ENCODE measurements at regions not wholly inside any gene's neighbourhood (a gene's known extent, or its start where the extent isn't known, plus 50 kb on each side); places are given as distances from the start of the nearest gene placed in this dataset.
"Not testable (repeated sequence)": the region's sequence is repeated elsewhere in the genome, so short reads cannot be mapped to it uniquely, and the experiment has no call there.

DNA sequence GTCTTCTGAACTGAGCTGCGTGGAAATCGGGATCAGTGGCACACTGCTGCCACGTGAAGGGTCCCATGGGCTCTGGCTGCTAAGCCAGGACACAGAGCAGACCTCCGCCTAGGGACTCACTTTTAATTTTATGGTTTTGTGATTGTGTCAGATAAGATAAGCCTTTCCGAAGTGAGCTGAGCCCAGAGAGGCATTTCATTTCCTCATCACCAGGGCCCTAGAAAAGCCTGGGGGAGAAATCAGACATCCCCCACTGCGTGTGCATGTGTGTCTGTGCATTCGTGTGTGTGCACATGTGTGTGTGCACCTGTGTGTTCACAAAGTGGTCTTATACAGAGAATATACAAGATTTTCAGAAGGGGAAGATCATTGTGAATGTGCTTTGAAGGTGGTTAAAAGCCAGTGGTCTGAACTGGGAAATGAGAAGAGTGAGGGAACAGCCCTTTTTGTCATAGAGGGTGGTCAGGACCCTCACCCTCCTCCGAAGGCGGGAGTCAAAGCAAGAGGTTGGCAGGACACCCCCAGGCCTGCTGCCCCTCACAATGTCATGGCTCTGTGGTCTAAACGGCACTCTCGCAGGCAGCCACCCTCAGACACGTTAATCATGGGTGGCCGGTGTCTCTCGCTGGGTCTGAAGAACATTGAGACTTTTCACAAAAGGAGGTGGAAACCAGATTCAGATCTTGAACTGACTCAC lies 176.1 kb upstream of the PFKP start:
- ATAC-seq (no peak), DNase-seq (no peak)
- no peak overlapping the region for H3K4me3 Mint-ChIP-seq
- H3K27me3 Mint-ChIP-seq (ENCODE audit: low read depth) = peaks cover 14% of the 10 kb centered on the region
- H3K9me3 Mint-ChIP-seq = no peaks in the 10 kb centered on the region
- H3K4me1 Mint-ChIP-seq (ENCODE audit: low read depth) = no peaks in the 10 kb centered on the region
- H3K36me3 Mint-ChIP-seq (ENCODE audit: insufficient read depth) = no peaks in the 10 kb centered on the region

DNA sequence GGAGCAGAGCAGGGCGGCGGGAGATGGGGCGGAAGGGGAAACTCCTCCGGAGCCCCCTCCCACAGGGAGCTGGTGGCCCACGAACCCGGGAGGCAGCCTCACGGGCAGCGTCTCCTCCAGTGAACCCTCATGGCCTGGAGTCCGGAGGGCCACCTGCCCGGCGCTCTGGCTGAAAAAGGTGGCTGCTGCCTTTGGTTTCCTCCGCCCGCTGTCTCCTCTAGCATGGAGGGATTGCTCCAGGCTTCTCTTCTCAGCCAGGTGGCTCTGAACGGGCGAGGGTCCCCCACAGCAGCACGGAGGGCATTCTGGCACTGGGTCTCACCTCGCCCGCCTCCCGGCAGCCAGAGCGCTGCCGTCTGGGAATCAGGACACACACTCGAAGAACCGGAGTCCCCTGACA lies 177.3 kb upstream of the PFKP start:
- Mint-ChIP-seq H3K9me3 (no peaks in the 10 kb centered on the region), H3K27me3 (ENCODE audit: low read depth) (peaks cover 13% of the 10 kb centered on the region), H3K36me3 (ENCODE audit: insufficient read depth) (no peaks in the 10 kb centered on the region), H3K4me1 (ENCODE audit: low read depth) (no peaks in the 10 kb centered on the region), H3K4me3 (no peak overlapping the region)
- DNase-seq (no peak), ATAC-seq (no peak)

DNA sequence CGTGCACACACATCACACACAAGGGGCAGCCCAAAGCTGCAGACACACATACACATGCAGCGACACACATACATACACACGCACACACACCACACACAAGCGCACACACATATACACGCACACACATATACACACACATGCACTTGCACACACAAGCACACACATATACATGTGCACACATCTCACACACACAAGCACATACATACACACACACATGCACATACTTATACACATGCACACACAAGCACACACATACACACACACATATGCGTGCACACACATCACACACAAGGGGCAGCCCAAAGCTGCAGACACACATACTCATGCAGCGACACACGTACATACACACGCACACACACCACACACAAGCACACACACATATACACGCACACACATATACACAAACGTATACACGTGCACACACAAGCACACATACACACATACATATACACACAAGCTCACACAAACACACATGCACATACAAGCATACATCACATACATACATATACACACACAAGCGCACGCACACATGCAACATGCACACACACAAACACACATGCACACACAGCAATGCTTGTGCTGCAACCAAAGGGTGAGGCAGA lies 178.8 kb upstream of the PFKP start:
- ATAC-seq (no peak), DNase-seq (no peak)
- no peaks in the 10 kb centered on the region for H3K36me3 Mint-ChIP-seq (ENCODE audit: insufficient read depth)
- no peaks in the 10 kb centered on the region for H3K9me3 Mint-ChIP-seq
- peaks cover 18% of the 10 kb centered on the region for H3K27me3 Mint-ChIP-seq (ENCODE audit: low read depth)
- H3K4me1 Mint-ChIP-seq (ENCODE audit: low read depth) = no peaks in the 10 kb centered on the region
- H3K4me3 Mint-ChIP-seq = no peak overlapping the region

DNA sequence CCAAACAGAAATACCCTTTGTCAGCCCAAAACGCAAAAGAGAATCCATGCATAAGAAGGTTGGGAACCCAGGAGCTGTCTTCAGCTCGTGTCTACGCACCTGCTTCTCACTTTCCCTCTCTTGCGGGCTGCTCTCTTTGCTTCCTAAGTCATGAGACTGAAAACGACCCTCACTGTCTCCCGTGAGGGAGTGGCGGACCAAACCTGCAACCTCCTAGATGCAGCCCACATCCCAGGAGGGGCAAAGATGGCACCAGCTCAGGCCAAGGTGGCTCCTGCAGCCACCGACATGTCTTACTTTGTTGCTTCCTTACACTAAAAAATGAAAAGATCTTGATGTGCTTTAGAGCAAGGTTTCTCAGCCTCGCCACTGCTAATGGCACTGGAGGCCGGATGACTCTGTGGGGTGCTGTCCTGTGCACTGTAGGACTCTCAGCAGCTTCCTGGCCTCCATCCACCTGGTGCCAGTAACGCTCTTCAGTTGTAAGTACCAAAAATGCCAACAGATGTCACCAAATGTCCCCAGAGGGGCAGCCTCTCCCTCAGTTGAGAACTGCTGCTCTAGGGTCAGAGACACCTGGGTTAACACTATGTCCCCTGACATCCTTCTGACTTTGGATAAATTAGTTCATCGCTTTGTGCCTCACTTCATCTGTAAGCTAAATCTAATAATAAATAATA lies 179.8 kb upstream of the PFKP start:
- Mint-ChIP-seq H3K36me3 (ENCODE audit: insufficient read depth) (no peaks in the 10 kb centered on the region), H3K27me3 (ENCODE audit: low read depth) (peaks cover 21% of the 10 kb centered on the region), H3K4me1 (ENCODE audit: low read depth) (no peaks in the 10 kb centered on the region), H3K9me3 (no peaks in the 10 kb centered on the region), H3K4me3 (no peak overlapping the region)
- DNase-seq (no peak), ATAC-seq (no peak)

DNA sequence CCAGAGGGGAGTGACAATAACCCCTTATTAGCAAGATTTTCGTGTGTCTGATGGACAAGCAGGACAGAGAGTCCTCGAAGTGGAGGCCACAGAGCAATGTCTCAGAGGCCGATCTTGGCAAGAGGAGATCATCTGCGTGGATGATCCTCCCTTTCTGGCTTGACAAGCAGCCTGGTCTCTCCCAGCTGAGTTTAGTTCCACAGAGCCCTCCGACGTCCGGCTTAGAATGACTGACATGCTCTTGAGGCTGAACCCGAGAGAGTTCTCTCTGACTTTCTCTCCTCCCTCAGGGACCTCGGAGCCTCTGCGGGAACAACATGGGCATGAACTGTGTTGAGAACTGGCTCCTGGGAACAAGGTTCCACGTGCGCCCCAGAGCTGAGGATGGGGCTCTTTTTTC lies 180.7 kb upstream of the PFKP start:
- Mint-ChIP-seq H3K36me3 (ENCODE audit: insufficient read depth) (no peaks in the 10 kb centered on the region), H3K27me3 (ENCODE audit: low read depth) (peaks cover 20% of the 10 kb centered on the region)

DNA sequence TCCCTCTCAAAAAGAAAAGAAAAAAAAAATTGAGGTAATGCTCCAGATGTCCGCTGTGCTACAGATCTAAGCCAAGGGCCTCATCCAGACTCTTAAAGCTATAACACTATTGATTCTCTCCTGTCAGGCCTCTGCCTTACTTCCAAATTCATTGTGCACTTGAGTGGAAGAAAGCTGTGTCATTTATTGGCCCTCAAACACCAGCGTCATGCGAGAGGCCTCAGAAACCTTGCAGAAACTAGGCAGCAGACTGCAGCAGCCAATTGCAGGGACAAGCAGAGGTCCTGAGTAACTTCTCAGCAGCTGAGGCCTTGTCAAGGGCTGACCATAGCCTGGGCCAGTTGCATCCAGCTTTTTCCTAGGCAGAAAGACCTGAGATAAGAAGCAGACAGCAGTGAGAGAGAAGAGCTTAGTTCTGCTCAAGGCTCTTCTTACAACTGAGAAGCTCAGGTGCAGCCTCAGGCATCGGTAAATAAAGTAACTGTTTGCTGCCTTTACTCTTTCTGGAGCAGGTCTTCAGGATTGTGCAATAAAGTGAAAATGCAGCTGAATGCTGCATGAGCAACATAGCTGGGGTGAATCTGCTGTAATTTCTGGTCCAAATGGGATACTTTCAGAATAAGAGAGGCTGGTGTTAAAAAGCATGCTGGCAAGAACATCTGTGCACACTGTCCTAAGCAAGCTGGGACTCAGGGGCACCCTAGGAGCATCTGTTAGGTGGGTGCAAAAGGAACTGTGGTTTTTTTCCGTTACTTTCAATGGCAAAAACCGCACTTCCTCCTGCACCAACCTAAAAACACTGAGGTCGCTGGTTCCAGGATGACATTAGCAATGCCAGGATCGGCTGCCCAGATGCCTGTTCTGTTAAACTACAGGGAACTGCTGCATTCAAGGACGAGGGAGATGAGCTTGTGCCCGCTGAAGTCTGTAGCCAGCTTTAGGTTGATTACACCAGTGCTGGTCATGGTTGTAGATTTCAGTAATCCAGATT lies 181.8 kb upstream of the PFKP start:
- H3K27me3 Mint-ChIP-seq (ENCODE audit: low read depth) = peaks cover 17% of the 10 kb centered on the region
- DNase-seq (no peak), ATAC-seq (no peak)
- H3K9me3 Mint-ChIP-seq = no peaks in the 10 kb centered on the region
- H3K4me3 Mint-ChIP-seq = no peak overlapping the region
- no peaks in the 10 kb centered on the region for H3K36me3 Mint-ChIP-seq (ENCODE audit: insufficient read depth)
- H3K4me1 Mint-ChIP-seq (ENCODE audit: low read depth) = no peaks in the 10 kb centered on the region

More for the DNA sequence above, 180.7 kb upstream of the PFKP start:
- ATAC-seq (no peak), DNase-seq (no peak)
- Mint-ChIP-seq H3K9me3 (no peaks in the 10 kb centered on the region), H3K4me3 (no peak overlapping the region), H3K4me1 (ENCODE audit: low read depth) (no peaks in the 10 kb centered on the region)

DNA sequence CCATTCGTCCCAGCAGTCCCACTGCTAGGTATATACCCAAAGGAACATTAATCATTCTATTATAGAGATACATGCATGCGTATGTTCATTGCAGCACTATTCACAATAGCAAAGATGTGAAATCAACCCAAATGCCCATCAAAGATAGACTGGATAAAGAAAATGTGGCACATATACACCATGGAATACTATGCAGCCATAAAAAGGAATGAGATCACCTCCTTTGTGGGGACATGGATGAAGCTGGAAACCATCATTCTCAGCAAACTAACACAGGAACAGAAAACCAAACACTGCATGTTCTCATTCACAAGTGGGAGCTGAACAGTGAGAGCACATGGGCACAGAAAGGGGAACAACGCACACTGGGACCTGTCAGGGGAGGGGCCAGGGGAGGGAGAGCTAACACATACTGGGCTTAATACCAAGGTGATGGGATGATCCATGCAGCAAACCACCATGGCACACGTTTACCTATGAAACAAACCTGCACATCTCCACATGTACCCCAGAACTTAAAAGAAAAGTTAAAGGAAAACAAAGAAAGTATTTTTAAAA lies 183.3 kb upstream of the PFKP start:
- H3K4me3 Mint-ChIP-seq; H3K36me3 Mint-ChIP-seq (ENCODE audit: insufficient read depth); ATAC-seq; DNase-seq; H3K9me3 Mint-ChIP-seq; H3K4me1 Mint-ChIP-seq (ENCODE audit: low read depth): not testable (repeated sequence)
- peaks cover 12% of the 10 kb centered on the region for H3K27me3 Mint-ChIP-seq (ENCODE audit: low read depth)

DNA sequence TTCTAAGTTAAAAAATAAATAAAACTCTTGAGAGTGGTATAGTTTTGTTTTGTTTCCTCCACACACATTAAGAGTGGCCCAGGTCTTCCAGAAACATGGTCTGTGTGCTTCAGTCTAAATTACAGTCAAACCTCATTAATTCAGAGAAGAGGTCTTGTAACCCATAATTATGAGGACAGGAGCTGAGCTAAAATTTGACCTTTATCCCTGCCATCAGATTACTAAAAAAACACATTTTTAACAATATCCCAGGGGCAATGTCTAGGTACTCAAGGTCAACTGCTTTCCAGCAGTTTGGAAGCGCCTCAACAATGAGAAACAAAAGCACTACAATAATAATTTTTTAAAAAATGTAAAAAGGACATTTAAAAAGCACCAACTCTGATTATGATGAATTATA lies 184.1 kb upstream of the PFKP start:
- Mint-ChIP-seq H3K36me3 (ENCODE audit: insufficient read depth) (no peaks in the 10 kb centered on the region), H3K4me3 (no peak overlapping the region), H3K4me1 (ENCODE audit: low read depth) (no peaks in the 10 kb centered on the region), H3K9me3 (no peaks in the 10 kb centered on the region), H3K27me3 (ENCODE audit: low read depth) (peaks cover 12% of the 10 kb centered on the region)
- no peak for ATAC-seq
- no peak for DNase-seq

DNA sequence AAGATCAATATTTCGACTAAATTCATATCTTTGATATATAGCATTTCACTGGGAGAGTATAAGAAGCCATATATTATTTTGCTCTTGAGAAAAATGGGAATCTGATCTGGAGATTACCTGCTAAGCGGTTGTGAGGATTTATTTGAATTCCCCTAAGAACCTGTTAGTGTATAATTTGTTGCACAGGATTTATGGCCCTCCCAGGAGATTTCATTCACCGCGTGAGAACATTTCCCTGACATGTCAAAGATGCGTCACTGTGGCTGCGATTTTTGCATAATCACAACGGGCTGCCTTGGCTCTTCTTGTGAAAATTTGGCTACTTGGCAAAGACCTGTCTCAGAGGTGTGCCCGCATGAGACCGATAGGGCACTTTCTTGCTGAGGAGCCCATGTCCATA lies 184.7 kb upstream of the PFKP start:
- no peaks in the 10 kb centered on the region for H3K4me1 Mint-ChIP-seq (ENCODE audit: low read depth)
- no peaks in the 10 kb centered on the region for H3K36me3 Mint-ChIP-seq (ENCODE audit: insufficient read depth)
- H3K9me3 Mint-ChIP-seq = no peaks in the 10 kb centered on the region
- ATAC-seq (no peak), DNase-seq (no peak)
- no peak overlapping the region for H3K4me3 Mint-ChIP-seq
- peaks cover 12% of the 10 kb centered on the region for H3K27me3 Mint-ChIP-seq (ENCODE audit: low read depth)

DNA sequence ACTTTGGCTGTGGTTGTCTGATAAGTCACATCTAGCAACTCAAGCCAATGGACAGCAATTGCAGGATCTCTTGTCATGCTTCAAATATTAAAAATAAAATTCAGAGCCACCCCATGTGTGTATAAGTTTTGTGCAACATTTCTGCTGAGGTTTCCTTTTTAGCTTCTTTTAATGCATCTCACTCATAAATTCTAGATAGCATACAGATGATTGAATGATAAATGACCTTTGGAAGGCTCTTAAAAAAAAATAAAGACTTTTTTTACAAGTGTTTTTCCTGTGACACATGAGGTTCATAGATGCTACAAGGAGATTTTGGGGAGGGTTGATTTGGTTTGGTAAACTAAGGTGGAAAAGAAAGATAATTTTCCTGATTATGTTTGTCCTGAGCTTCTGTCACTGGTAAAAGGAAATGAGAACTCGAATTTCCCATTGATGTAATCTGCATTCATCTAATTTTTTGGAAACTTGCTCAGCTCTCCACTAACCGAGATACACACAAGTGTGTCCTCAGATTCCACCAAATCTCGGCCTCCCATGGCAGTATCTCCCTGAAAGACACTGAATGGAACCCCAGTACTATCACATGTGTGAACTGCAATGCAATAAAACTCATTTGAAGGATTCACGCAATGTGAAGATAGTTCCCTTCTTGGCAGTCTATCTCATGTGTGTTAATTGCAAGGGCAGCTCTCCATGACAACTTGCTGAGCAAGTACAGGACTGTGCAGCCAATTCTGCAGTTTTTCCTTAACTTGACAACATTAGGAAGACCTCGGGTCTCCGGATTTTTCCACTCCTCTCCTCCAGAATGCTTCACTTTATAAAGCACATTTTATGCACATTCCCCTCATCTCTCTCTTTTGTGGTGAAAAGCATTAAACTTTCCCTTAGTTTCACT lies 185.4 kb upstream of the PFKP start:
- Mint-ChIP-seq H3K27me3 (ENCODE audit: low read depth) (peaks cover 12% of the 10 kb centered on the region), H3K9me3 (no peaks in the 10 kb centered on the region)
- no peak for ATAC-seq

DNA sequence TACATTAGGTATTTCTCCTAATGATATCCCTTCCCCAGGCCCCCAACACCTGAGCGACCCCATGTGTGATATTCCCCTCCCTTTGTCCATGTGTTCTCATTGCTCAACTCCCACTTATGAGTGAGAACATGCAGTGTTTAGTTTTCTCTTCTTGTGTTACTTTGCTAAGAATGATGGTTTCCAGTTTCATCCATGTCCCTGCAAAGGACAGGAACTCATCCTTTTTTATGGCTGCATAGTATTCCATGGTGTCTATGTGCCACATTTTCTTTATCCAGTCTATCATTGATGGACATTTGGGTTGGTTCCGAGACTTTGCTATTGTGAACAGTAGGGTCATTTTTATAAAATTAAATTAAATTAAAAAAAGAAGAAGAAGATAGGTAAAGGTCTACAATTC lies 187.3 kb upstream of the PFKP start:
- H3K4me1 Mint-ChIP-seq (ENCODE audit: low read depth); H3K4me3 Mint-ChIP-seq; H3K9me3 Mint-ChIP-seq; DNase-seq; H3K36me3 Mint-ChIP-seq (ENCODE audit: insufficient read depth); ATAC-seq; H3K27me3 Mint-ChIP-seq (ENCODE audit: low read depth): not testable (repeated sequence)

More for the DNA sequence above, 185.4 kb upstream of the PFKP start:
- no peaks in the 10 kb centered on the region for H3K4me1 Mint-ChIP-seq (ENCODE audit: low read depth)
- no peak overlapping the region for H3K4me3 Mint-ChIP-seq
- no peaks in the 10 kb centered on the region for H3K36me3 Mint-ChIP-seq (ENCODE audit: insufficient read depth)
- DNase-seq = no peak

DNA sequence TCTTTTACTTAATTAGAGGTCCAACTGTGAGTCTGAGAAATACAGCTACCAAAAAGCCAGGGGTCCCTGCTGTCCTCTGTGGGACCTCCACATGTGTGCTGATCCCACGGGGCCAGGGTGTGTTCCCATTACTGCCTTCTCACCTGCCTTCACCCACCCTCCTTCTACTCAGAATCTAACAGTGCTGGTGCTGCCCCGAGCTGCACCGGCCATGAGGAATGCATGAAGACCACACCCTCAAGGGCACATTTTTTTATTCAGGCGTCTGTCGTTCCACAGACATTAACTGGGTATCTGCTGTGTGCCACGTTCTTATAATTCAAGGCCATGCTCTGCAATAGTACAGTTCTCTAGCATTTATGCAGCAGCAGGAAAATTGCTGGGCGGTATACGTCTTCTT lies 188.5 kb upstream of the PFKP start:
- Mint-ChIP-seq H3K9me3 (no peaks in the 10 kb centered on the region), H3K36me3 (ENCODE audit: insufficient read depth) (no peaks in the 10 kb centered on the region), H3K27me3 (ENCODE audit: low read depth) (peaks cover 5% of the 10 kb centered on the region), H3K4me1 (ENCODE audit: low read depth) (no peaks in the 10 kb centered on the region), H3K4me3 (no peak overlapping the region)
- ATAC-seq (no peak), DNase-seq (no peak)

DNA sequence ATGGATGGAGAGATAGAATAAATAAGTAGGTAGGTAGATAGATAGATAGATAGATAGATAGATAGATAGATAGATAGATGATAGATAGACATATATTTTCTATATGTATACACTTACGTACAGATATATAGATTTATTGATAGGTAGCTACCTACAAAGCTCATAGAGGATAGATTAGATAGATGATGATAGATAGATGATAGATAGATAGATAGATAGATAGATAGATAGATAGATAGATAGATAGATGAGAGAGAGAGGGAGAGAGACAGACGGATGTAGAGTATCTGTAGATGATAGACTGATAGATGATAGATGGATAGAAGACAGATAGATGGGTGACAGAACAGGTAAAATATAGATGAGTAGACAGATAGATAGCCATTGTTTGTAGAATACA lies 191.3 kb upstream of the PFKP start:
- ATAC-seq = no peak
- DNase-seq = no peak
- H3K36me3 Mint-ChIP-seq (ENCODE audit: insufficient read depth) = no peaks in the 10 kb centered on the region
- no peak overlapping the region for H3K4me3 Mint-ChIP-seq
- no peaks in the 10 kb centered on the region for H3K9me3 Mint-ChIP-seq
- H3K27me3 Mint-ChIP-seq (ENCODE audit: low read depth) = peaks cover 11% of the 10 kb centered on the region
- H3K4me1 Mint-ChIP-seq (ENCODE audit: low read depth) = no peaks in the 10 kb centered on the region

Data from activated T-cell treated with anti-CD3 and anti-CD28 coated beads, Interleukin-2, amount 50 U/mL, for 4 hours (primary cell).